ENCODE measurements at regions not wholly inside any gene's neighbourhood (a gene's known extent, or its start where the extent isn't known, plus 50 kb on each side); places are given as distances from the start of the nearest gene placed in this dataset.
"Not testable (repeated sequence)": the region's sequence is repeated elsewhere in the genome, so short reads cannot be mapped to it uniquely, and the experiment has no call there.

GRCh38 chr2:84052043-84052442 lies 407.0 kb downstream of the SUCLG1 start:
- no peak for DNase-seq (ENCODE audit: low read depth in 2 of 2)

- DNase-seq (ENCODE audit: low read depth in 2 of 2): no peak
Measured at GRCh38 chr2:84048964-84049363, 410.1 kb downstream of the SUCLG1 start.

- DNase-seq (ENCODE audit: low read depth in 2 of 2): no peak
Measured at GRCh38 chr2:84041506-84041905, 417.6 kb downstream of the SUCLG1 start.

- DNase-seq (ENCODE audit: low read depth in 2 of 2): no peak
Measured at GRCh38 chr2:84040281-84040680, 418.8 kb downstream of the SUCLG1 start.

GRCh38 chr2:84038866-84039265 lies 420.2 kb downstream of the SUCLG1 start:
- no peak for DNase-seq (ENCODE audit: low read depth in 2 of 2)

- DNase-seq (ENCODE audit: low read depth in 2 of 2): no peak
Measured at GRCh38 chr2:84033347-84033974, 425.6 kb downstream of the SUCLG1 start.

- DNase-seq (ENCODE audit: low read depth in 2 of 2): no peak
Measured at GRCh38 chr2:84031312-84032050, 427.6 kb downstream of the SUCLG1 start.

- DNase-seq (ENCODE audit: low read depth in 2 of 2): no peak
Measured at GRCh38 chr2:84029903-84030575, 429.0 kb downstream of the SUCLG1 start.

- no peak for DNase-seq (ENCODE audit: low read depth in 2 of 2)
Measured at GRCh38 chr2:84026818-84027217, 432.3 kb downstream of the SUCLG1 start.

- no peak for DNase-seq (ENCODE audit: low read depth in 2 of 2)
Measured at GRCh38 chr2:84022810-84023431, 436.2 kb downstream of the SUCLG1 start.

GRCh38 chr2:84017010-84017409 lies 442.1 kb downstream of the SUCLG1 start:
- no peak for DNase-seq (ENCODE audit: low read depth in 2 of 2)

GRCh38 chr2:84016183-84016582 lies 442.9 kb downstream of the SUCLG1 start:
- no peak for DNase-seq (ENCODE audit: low read depth in 2 of 2)

- no peak for DNase-seq (ENCODE audit: low read depth in 2 of 2)
Measured at GRCh38 chr2:83997889-83998288, 461.2 kb downstream of the SUCLG1 start.

GRCh38 chr2:83994633-83995179 lies 464.4 kb downstream of the SUCLG1 start:
- DNase-seq (ENCODE audit: low read depth in 2 of 2): no peak

GRCh38 chr2:83993873-83994632 lies 465.0 kb downstream of the SUCLG1 start:
- DNase-seq (ENCODE audit: low read depth in 2 of 2): no peak

- no peak for DNase-seq (ENCODE audit: low read depth in 2 of 2)
Measured at GRCh38 chr2:83991992-83992391, 467.1 kb downstream of the SUCLG1 start.

- no peak for DNase-seq (ENCODE audit: low read depth in 2 of 2)
Measured at GRCh38 chr2:83990636-83991035, 468.4 kb downstream of the SUCLG1 start.

GRCh38 chr2:83976628-83977027 lies 482.5 kb downstream of the SUCLG1 start:
- not testable (repeated sequence) for DNase-seq (ENCODE audit: low read depth in 2 of 2)

- no peak for DNase-seq (ENCODE audit: low read depth in 2 of 2)
Measured at GRCh38 chr2:83972128-83972527, 487.0 kb downstream of the SUCLG1 start.

- DNase-seq (ENCODE audit: low read depth in 2 of 2): no peak
Measured at GRCh38 chr2:83971547-83971946, 487.5 kb downstream of the SUCLG1 start.

GRCh38 chr2:83970217-83970929 lies 488.7 kb downstream of the SUCLG1 start:
- DNase-seq (ENCODE audit: low read depth in 2 of 2): no peak
